ENCODE measurements at regions not wholly inside any gene's neighbourhood (a gene's known extent, or its start where the extent isn't known, plus 50 kb on each side); places are given as distances from the start of the nearest gene placed in this dataset.
"Not testable (repeated sequence)": the region's sequence is repeated elsewhere in the genome, so short reads cannot be mapped to it uniquely, and the experiment has no call there.

GRCh38 chr14:19099336-19099735 is 132.1 kb downstream of the POTEM start:
- H3K9me3 ChIP-seq (ENCODE audit: control insufficient read depth, low read depth, low read length), result peaks cover 13% of the 10 kb centered on the region
- H3K4me3 Mint-ChIP-seq, result not testable (repeated sequence)

DNA sequence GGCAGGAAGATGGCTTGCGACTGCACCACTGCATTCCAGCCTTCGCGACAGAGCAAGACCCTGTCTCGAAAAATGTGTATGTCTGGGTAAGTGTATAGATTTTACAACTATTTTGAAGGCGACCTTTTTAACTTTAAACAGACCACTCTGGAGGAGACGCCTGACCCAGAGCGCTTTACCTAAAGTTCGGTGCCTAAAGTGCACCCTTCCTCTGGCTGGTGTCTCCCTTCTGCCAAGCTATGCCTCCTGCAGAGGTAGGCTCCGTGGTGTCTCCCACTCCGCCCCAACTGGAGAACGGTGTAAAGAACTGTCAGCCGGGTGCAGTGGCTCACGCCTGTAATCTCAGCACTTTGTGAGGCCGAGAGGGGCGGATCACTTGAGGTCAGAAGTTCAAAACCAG is 132.7 kb downstream of the POTEM start:
- not testable (repeated sequence) for H2BK15ac ChIP-seq (ENCODE audit: low read depth, low read length); H2BK5ac ChIP-seq (ENCODE audit: insufficient read length, low read length); H3K36me3 Mint-ChIP-seq (ENCODE audit: insufficient read depth in 1 of 3, low read depth in 3 of 3); H3K4me1 Mint-ChIP-seq; H3K27ac Mint-ChIP-seq; H2BK20ac ChIP-seq (ENCODE audit: low read depth, low read length, poor library complexity, severe bottlenecking); H3K14ac ChIP-seq (ENCODE audit: insufficient read depth, low read length); H2AK5ac ChIP-seq (ENCODE audit: insufficient read length, low read length); H3K18ac ChIP-seq (ENCODE audit: insufficient read length, low read depth, low read length); H2BK120ac ChIP-seq (ENCODE audit: low read depth, low read length, poor library complexity, severe bottlenecking); H3K9ac ChIP-seq (ENCODE audit: extremely low read depth, insufficient read length, low read length); H4K91ac ChIP-seq (ENCODE audit: insufficient read length, low read depth, low read length); H3K79me2 ChIP-seq (ENCODE audit: insufficient read depth, low read length); H4K5ac ChIP-seq (ENCODE audit: insufficient read length, low read depth, low read length); H3K27ac ChIP-seq (ENCODE audit: insufficient read length, low read depth, low read length); H3K79me1 ChIP-seq (ENCODE audit: insufficient read depth, low read depth, low read length, poor library complexity, severe bottlenecking); H3K23me2 ChIP-seq (ENCODE audit: insufficient read length, low read depth, low read length, poor library complexity, severe bottlenecking); H2BK12ac ChIP-seq (ENCODE audit: insufficient read length, low read depth, low read length); H4K20me1 ChIP-seq (ENCODE audit: control insufficient read depth, insufficient read depth, insufficient read length); H3K27me3 Mint-ChIP-seq (ENCODE audit: low read depth); H3K56ac ChIP-seq (ENCODE audit: insufficient read length, low read depth, low read length); H3K4me2 ChIP-seq (ENCODE audit: insufficient read depth, insufficient read length, low read length); H2AFZ ChIP-seq (ENCODE audit: low read length); DNase-seq; H3K4me1 ChIP-seq (ENCODE audit: insufficient read depth, low read length); H3K23ac ChIP-seq (ENCODE audit: insufficient read length, low read depth, low read length); H4K8ac ChIP-seq (replicated peaks; ENCODE audit: insufficient read length, low read depth, low read length); H3K27me3 ChIP-seq (ENCODE audit: insufficient read depth, low read length); H3T11ph ChIP-seq (ENCODE audit: low read length); H3K4ac ChIP-seq (ENCODE audit: low read depth, low read length); H3K4me3 Mint-ChIP-seq
- peaks cover 32 to 34% of the 10 kb centered on the region in 2 experiments for H3K9me3 Mint-ChIP-seq
- no CpG with 5 or more reads among the region's 15 CpGs for WGBS (ENCODE audit: extremely low coverage, insufficient read length, low lambda C conversion rate)
- peaks cover 13% of the 10 kb centered on the region for H3K9me3 ChIP-seq (ENCODE audit: control insufficient read depth, low read depth, low read length)

More at GRCh38 chr14:19099336-19099735, 132.1 kb downstream of the POTEM start:
- H3K9ac ChIP-seq (ENCODE audit: extremely low read depth, insufficient read length, low read length); H3K27ac ChIP-seq (ENCODE audit: insufficient read length, low read depth, low read length); H2BK120ac ChIP-seq (ENCODE audit: low read depth, low read length, poor library complexity, severe bottlenecking); H2BK5ac ChIP-seq (ENCODE audit: insufficient read length, low read length); H3K4ac ChIP-seq (ENCODE audit: low read depth, low read length); DNase-seq; H3K79me2 ChIP-seq (ENCODE audit: insufficient read depth, low read length); H2BK15ac ChIP-seq (ENCODE audit: low read depth, low read length); H3K4me1 Mint-ChIP-seq; H3K56ac ChIP-seq (ENCODE audit: insufficient read length, low read depth, low read length); H2AK5ac ChIP-seq (ENCODE audit: insufficient read length, low read length); H3K4me1 ChIP-seq (ENCODE audit: insufficient read depth, low read length); H2AFZ ChIP-seq (ENCODE audit: low read length); H3K4me2 ChIP-seq (ENCODE audit: insufficient read depth, insufficient read length, low read length); H3K23ac ChIP-seq (ENCODE audit: insufficient read length, low read depth, low read length); H4K20me1 ChIP-seq (ENCODE audit: control insufficient read depth, insufficient read depth, insufficient read length); H3K14ac ChIP-seq (ENCODE audit: insufficient read depth, low read length); H3K18ac ChIP-seq (ENCODE audit: insufficient read length, low read depth, low read length); H3T11ph ChIP-seq (ENCODE audit: low read length); H2BK20ac ChIP-seq (ENCODE audit: low read depth, low read length, poor library complexity, severe bottlenecking); H2BK12ac ChIP-seq (ENCODE audit: insufficient read length, low read depth, low read length); H3K36me3 Mint-ChIP-seq (ENCODE audit: insufficient read depth in 1 of 3, low read depth in 3 of 3); H3K27me3 Mint-ChIP-seq (ENCODE audit: low read depth); H4K5ac ChIP-seq (ENCODE audit: insufficient read length, low read depth, low read length); H4K8ac ChIP-seq (replicated peaks; ENCODE audit: insufficient read length, low read depth, low read length); H3K79me1 ChIP-seq (ENCODE audit: insufficient read depth, low read depth, low read length, poor library complexity, severe bottlenecking); H3K23me2 ChIP-seq (ENCODE audit: insufficient read length, low read depth, low read length, poor library complexity, severe bottlenecking); H3K27me3 ChIP-seq (ENCODE audit: insufficient read depth, low read length); H3K27ac Mint-ChIP-seq; H4K91ac ChIP-seq (ENCODE audit: insufficient read length, low read depth, low read length): not testable (repeated sequence)
- no CpG with 5 or more reads among the region's 29 CpGs for WGBS (ENCODE audit: extremely low coverage, insufficient read length, low lambda C conversion rate)
- peaks cover 32 to 34% of the 10 kb centered on the region in 2 experiments for H3K9me3 Mint-ChIP-seq

Data from H9 (cell line).